ENCODE measurements at regions not wholly inside any gene's neighbourhood (a gene's known extent, or its start where the extent isn't known, plus 50 kb on each side); places are given as distances from the start of the nearest gene placed in this dataset.

GRCh38 chr10:78758176-78758575 is 310.6 kb upstream of the ZMIZ1 start:
- CTCF ChIA-PET = no interaction called here
- Mint-ChIP-seq H3K4me3 (ENCODE audit: low read depth, unreplicated experiment) (no peak overlapping the region), H3K36me3 (ENCODE audit: insufficient read depth, unreplicated experiment) (peaks cover 5% of the 10 kb centered on the region), H3K27me3 (ENCODE audit: unreplicated experiment) (peaks cover 11% of the 10 kb centered on the region), H3K4me1 (ENCODE audit: low read depth, unreplicated experiment) (peaks cover 22% of the 10 kb centered on the region), H3K27ac (ENCODE audit: unreplicated experiment) (no peak overlapping the region), H3K9me3 (ENCODE audit: low read depth, unreplicated experiment) (no peaks in the 10 kb centered on the region)
- DNase-seq = no peak
- no peak for TF ChIP-seq CTCF (IDR thresholded peaks at IDR 0.05; ENCODE audit: unreplicated experiment)
- intact Hi-C loops (cut with micrococcal nuclease; ENCODE audit: unreplicated experiment) = loop anchor here (10.0 kb wide), 1 partner anchor 217 kb away; no protein-coding TSS in a partner anchor
- BruUV-seq (replicated peaks) = no TSS peak

GRCh38 chr10:78759456-78760120 is 309.2 kb upstream of the ZMIZ1 start:
- Mint-ChIP-seq H3K4me3 (ENCODE audit: low read depth, unreplicated experiment) (no peak overlapping the region), H3K27me3 (ENCODE audit: unreplicated experiment) (peaks cover 15% of the 10 kb centered on the region), H3K36me3 (ENCODE audit: insufficient read depth, unreplicated experiment) (peaks cover 5% of the 10 kb centered on the region), H3K27ac (ENCODE audit: unreplicated experiment) (no peak overlapping the region), H3K4me1 (ENCODE audit: low read depth, unreplicated experiment) (peaks cover 22% of the 10 kb centered on the region), H3K9me3 (ENCODE audit: low read depth, unreplicated experiment) (no peaks in the 10 kb centered on the region)
- DNase-seq = no peak
- BruUV-seq (replicated peaks) = no TSS peak
- intact Hi-C loops (cut with micrococcal nuclease; ENCODE audit: unreplicated experiment) = loop anchor here (10.0 kb wide), 1 partner anchor 215 kb away; no protein-coding TSS in a partner anchor
- TF ChIP-seq CTCF (IDR thresholded peaks at IDR 0.05; ENCODE audit: unreplicated experiment) = no peak
- CTCF ChIA-PET = interaction anchor here (0.5 kb wide), 1 partner anchor 216 kb away, joined by 3 read pairs; no protein-coding TSS in a partner anchor

GRCh38 chr10:78760463-78761310 is 308.1 kb upstream of the ZMIZ1 start:
- Mint-ChIP-seq H3K9me3 (ENCODE audit: low read depth, unreplicated experiment) (no peaks in the 10 kb centered on the region), H3K4me1 (ENCODE audit: low read depth, unreplicated experiment) (peaks cover 22% of the 10 kb centered on the region), H3K4me3 (ENCODE audit: low read depth, unreplicated experiment) (no peak overlapping the region), H3K27ac (ENCODE audit: unreplicated experiment) (no peak overlapping the region), H3K27me3 (ENCODE audit: unreplicated experiment) (peaks cover 24% of the 10 kb centered on the region), H3K36me3 (ENCODE audit: insufficient read depth, unreplicated experiment) (peaks cover 5% of the 10 kb centered on the region)
- no TSS peak for BruUV-seq (replicated peaks)
- no peak for DNase-seq
- intact Hi-C loops (cut with micrococcal nuclease; ENCODE audit: unreplicated experiment) = no loop called here
- TF ChIP-seq CTCF (IDR thresholded peaks at IDR 0.05; ENCODE audit: unreplicated experiment) = no peak
- CTCF ChIA-PET = no interaction called here

- Mint-ChIP-seq H3K27me3 (ENCODE audit: unreplicated experiment) (peaks cover 29% of the 10 kb centered on the region), H3K4me3 (ENCODE audit: low read depth, unreplicated experiment) (no peak overlapping the region), H3K36me3 (ENCODE audit: insufficient read depth, unreplicated experiment) (peaks cover 5% of the 10 kb centered on the region), H3K27ac (ENCODE audit: unreplicated experiment) (no peak overlapping the region), H3K9me3 (ENCODE audit: low read depth, unreplicated experiment) (no peaks in the 10 kb centered on the region), H3K4me1 (ENCODE audit: low read depth, unreplicated experiment) (peaks cover 16% of the 10 kb centered on the region)
- no TSS peak for BruUV-seq (replicated peaks)
- intact Hi-C loops (cut with micrococcal nuclease; ENCODE audit: unreplicated experiment) = no loop called here
- CTCF ChIA-PET = no interaction called here
- no peak for DNase-seq
- TF ChIP-seq CTCF (IDR thresholded peaks at IDR 0.05; ENCODE audit: unreplicated experiment) = no peak
Measured at GRCh38 chr10:78761311-78761781, 307.4 kb upstream of the ZMIZ1 start.
